Stimulated activated CD4-positive, alpha-beta T cell treated with anti-CD3 and anti-CD28 coated beads, Interleukin-1b, Interleukin-23, amount 100 ng/mL, for 24 hours (primary cell): ENCODE measurements at regions not wholly inside any gene's neighbourhood (a gene's known extent, or its start where the extent isn't known, plus 50 kb on each side); places are given as distances from the start of the nearest gene placed in this dataset.

Experiments used
- DNase-seq, 4 experiments: peaks; one replicate each; pipeline ENCODE4 v3.0.0-alpha.2; 2020; ENCODE audit warnings: low read depth in 4 of 4, low spot score in 1 of 4

- DNase-seq = no peak
These were observed 195.7 kb downstream of the GASK1B start for GRCh38 chr4:157977086-157977485.

- no peak for DNase-seq
These were observed 199.5 kb downstream of the GASK1B start for GRCh38 chr4:157973297-157973696.

GRCh38 chr4:157964463-157964862, 208.4 kb downstream of the GASK1B start:
- no peak for DNase-seq

GRCh38 chr4:157961229-157961990, 211.4 kb downstream of the GASK1B start:
- no peak for DNase-seq

GRCh38 chr4:157957905-157958304, 214.9 kb downstream of the GASK1B start:
- DNase-seq = no peak

GRCh38 chr4:157942017-157942416, 230.8 kb downstream of the GASK1B start:
- no peak for DNase-seq

GRCh38 chr4:157934151-157934550, 238.7 kb downstream of the GASK1B start:
- no peak for DNase-seq

- no peak for DNase-seq
These were observed 239.9 kb downstream of the GASK1B start for GRCh38 chr4:157932936-157933335.

GRCh38 chr4:157929486-157929885, 243.3 kb downstream of the GASK1B start:
- DNase-seq = no peak

GRCh38 chr4:157918036-157918832, 254.6 kb downstream of the GASK1B start:
- no peak for DNase-seq

- DNase-seq = no peak
These were observed 260.6 kb downstream of the GASK1B start for GRCh38 chr4:157912212-157912611.

GRCh38 chr4:157911662-157912061, 261.2 kb downstream of the GASK1B start:
- DNase-seq = no peak

GRCh38 chr4:157908691-157909090, 264.1 kb downstream of the GASK1B start:
- no peak for DNase-seq

- DNase-seq = no peak
These were observed 264.8 kb downstream of the GASK1B start for GRCh38 chr4:157908031-157908430.

GRCh38 chr4:157907226-157907946, 265.4 kb downstream of the GASK1B start:
- DNase-seq = no peak

GRCh38 chr4:157898836-157899605, 273.8 kb downstream of the GASK1B start:
- DNase-seq = no peak

- DNase-seq = no peak
These were observed 274.9 kb downstream of the GASK1B start for GRCh38 chr4:157897855-157898370.

GRCh38 chr4:157896726-157897125, 276.1 kb downstream of the GASK1B start:
- DNase-seq = no peak

GRCh38 chr4:157895205-157895604, 277.6 kb downstream of the GASK1B start:
- no peak for DNase-seq

- no peak for DNase-seq
These were observed 283.0 kb downstream of the GASK1B start for GRCh38 chr4:157889788-157890187.

GRCh38 chr4:157888281-157888680, 284.5 kb downstream of the GASK1B start:
- no peak for DNase-seq
